Chondrocyte (in vitro differentiated cells): ENCODE measurements at regions not wholly inside any gene's neighbourhood (a gene's known extent, or its start where the extent isn't known, plus 50 kb on each side); places are given as distances from the start of the nearest gene placed in this dataset.
"Not testable (repeated sequence)": the region's sequence is repeated elsewhere in the genome, so short reads cannot be mapped to it uniquely, and the experiment has no call there.

Source experiments
- DNase-seq: peaks from one replicate; pipeline ENCODE4 v3.0.0; 2021; ENCODE audit warnings: mixed read lengths, low spot score
- H3K27ac Mint-ChIP-seq: one replicate; pipeline ENCODE4 v1.8.0; 2021; ENCODE audit warnings: mild to moderate bottlenecking, moderate library complexity, mixed read lengths; ENCODE audit not compliant: unreplicated experiment
- H3K27me3 Mint-ChIP-seq: 2 replicates; pipeline ENCODE4 v1.8.0; 2021; ENCODE audit warnings: low read depth, mixed read lengths
- H3K36me3 Mint-ChIP-seq: 2 replicates; pipeline ENCODE4 v1.8.0; 2021; ENCODE audit warnings: low read depth, mixed read lengths
- H3K4me1 Mint-ChIP-seq: 2 replicates; pipeline ENCODE4 v1.8.0; 2021; ENCODE audit warnings: low read depth, mild to moderate bottlenecking, mixed read lengths
- H3K4me3 Mint-ChIP-seq: one replicate; pipeline ENCODE4 v1.8.0; 2021; ENCODE audit warnings: mild to moderate bottlenecking, moderate library complexity, mixed read lengths; ENCODE audit not compliant: unreplicated experiment
- H3K9me3 Mint-ChIP-seq: 2 replicates; pipeline ENCODE4 v1.8.0; 2021; ENCODE audit warnings: low read depth, mixed read lengths
- CTCF ChIP-seq: fragments of 200-600 bp; sonication (generic); IDR thresholded peaks from 2 replicates; pipeline ENCODE4 v1.5.0; 2021; ENCODE audit warnings: antibody characterized with exemption, mild to moderate bottlenecking, moderate library complexity

GRCh38 chr4:189858435-189858834 lies 82.2 kb upstream of the FRG1 start:
- H3K4me3 Mint-ChIP-seq, result no peak overlapping the region
- DNase-seq, result no peak

GRCh38 chr4:189861101-189861500 lies 79.6 kb upstream of the FRG1 start:
- H3K27me3 Mint-ChIP-seq, result no peaks in the 10 kb centered on the region
- H3K27ac Mint-ChIP-seq, result no peak overlapping the region
- DNase-seq, result no peak
- TF ChIP-seq CTCF, result no peak
- no peaks in the 10 kb centered on the region for H3K4me1 Mint-ChIP-seq
- H3K4me3 Mint-ChIP-seq, result no peak overlapping the region
- peaks cover 2% of the 10 kb centered on the region for H3K36me3 Mint-ChIP-seq
- peaks cover 14% of the 10 kb centered on the region for H3K9me3 Mint-ChIP-seq

More at GRCh38 chr4:189858435-189858834, 82.2 kb upstream of the FRG1 start:
- peaks cover 2% of the 10 kb centered on the region for H3K36me3 Mint-ChIP-seq
- H3K4me1 Mint-ChIP-seq, result no peaks in the 10 kb centered on the region
- no peak overlapping the region for H3K27ac Mint-ChIP-seq
- TF ChIP-seq CTCF, result no peak
- H3K27me3 Mint-ChIP-seq, result no peaks in the 10 kb centered on the region
- peaks cover 28% of the 10 kb centered on the region for H3K9me3 Mint-ChIP-seq

- peaks cover 1% of the 10 kb centered on the region for H3K36me3 Mint-ChIP-seq
- no peaks in the 10 kb centered on the region for H3K27me3 Mint-ChIP-seq
- H3K9me3 Mint-ChIP-seq, result peaks cover 23% of the 10 kb centered on the region
- no peak for DNase-seq
- no peak overlapping the region for H3K27ac Mint-ChIP-seq
- no peaks in the 10 kb centered on the region for H3K4me1 Mint-ChIP-seq
- no peak for TF ChIP-seq CTCF
- no peak overlapping the region for H3K4me3 Mint-ChIP-seq
These were observed 71.4 kb upstream of the FRG1 start for GRCh38 chr4:189869236-189869635.

GRCh38 chr4:189870511-189871234 lies 70.0 kb upstream of the FRG1 start:
- no peak for TF ChIP-seq CTCF
- H3K27ac Mint-ChIP-seq, result no peak overlapping the region
- peaks cover 31% of the 10 kb centered on the region for H3K9me3 Mint-ChIP-seq
- H3K27me3 Mint-ChIP-seq, result no peaks in the 10 kb centered on the region
- no peak for DNase-seq
- H3K4me3 Mint-ChIP-seq, result no peak overlapping the region
- no peaks in the 10 kb centered on the region for H3K4me1 Mint-ChIP-seq
- H3K36me3 Mint-ChIP-seq, result peaks cover 1% of the 10 kb centered on the region

GRCh38 chr4:189874591-189874990 lies 66.1 kb upstream of the FRG1 start:
- no peak for TF ChIP-seq CTCF
- peaks cover 1% of the 10 kb centered on the region for H3K36me3 Mint-ChIP-seq
- no peak overlapping the region for H3K27ac Mint-ChIP-seq
- H3K4me1 Mint-ChIP-seq, result no peaks in the 10 kb centered on the region
- H3K4me3 Mint-ChIP-seq, result no peak overlapping the region
- H3K9me3 Mint-ChIP-seq, result peaks cover 36% of the 10 kb centered on the region
- no peak for DNase-seq
- no peaks in the 10 kb centered on the region for H3K27me3 Mint-ChIP-seq

GRCh38 chr4:189881190-189881589 lies 59.5 kb upstream of the FRG1 start:
- H3K27ac Mint-ChIP-seq, H3K4me3 Mint-ChIP-seq, H3K4me1 Mint-ChIP-seq, H3K27me3 Mint-ChIP-seq, H3K36me3 Mint-ChIP-seq: not testable (repeated sequence)
- peaks cover 14% of the 10 kb centered on the region for H3K9me3 Mint-ChIP-seq
- peak; percentile 98 for DNase-seq

GRCh38 chr4:189888407-189888806 lies 52.3 kb upstream of the FRG1 start:
- not testable (repeated sequence) for H3K4me1 Mint-ChIP-seq, H3K27ac Mint-ChIP-seq

More at GRCh38 chr4:189888407-189888806, 52.3 kb upstream of the FRG1 start:
- not testable (repeated sequence) for H3K36me3 Mint-ChIP-seq, H3K27me3 Mint-ChIP-seq, DNase-seq, H3K4me3 Mint-ChIP-seq
- H3K9me3 Mint-ChIP-seq, result peaks cover 21% of the 10 kb centered on the region
